Stomach (tissue), 8 donors: ENCODE measurements at regions not wholly inside any gene's neighbourhood (a gene's known extent, or its start where the extent isn't known, plus 50 kb on each side); places are given as distances from the start of the nearest gene placed in this dataset.

Source experiments
- DNase-seq, 2 donors: peaks; one replicate each; pipeline versions ENCODE4 v3.0.0 to v3.0.0-alpha.2; 2013 to 2019
- H3K27ac ChIP-seq, 5 donors: fragments of 200-600 bp in 4 of 5; sonication (generic) in 4 of 5; one replicate each; pipeline ENCODE4 v1.5.1; 2013 to 2019; ENCODE audit warnings: mild to moderate bottlenecking in 1 of 5, moderate library complexity in 1 of 5
- H3K27me3 ChIP-seq, 3 donors: fragments of 200-600 bp; sonication (generic); one replicate each; pipeline ENCODE4 v1.5.1; 2017 to 2019; ENCODE audit warnings: mixed run types in 1 of 3
- H3K36me3 ChIP-seq, 4 donors: fragments of 200-600 bp; sonication (generic); 1 replicate in 3 of 4; 2 replicates in 1 of 4; pipeline ENCODE4 v1.5.1; 2016 to 2019
- H3K4me1 ChIP-seq, 4 donors: fragments of 200-600 bp; sonication (generic); one replicate each; pipeline ENCODE4 v1.5.1; 2016 to 2019
- H3K4me3 ChIP-seq, 4 donors: fragments of 200-600 bp; sonication (generic) in 3 of 4; one replicate each; pipeline ENCODE4 v1.5.1; 2016 to 2019; ENCODE audit warnings: mild to moderate bottlenecking in 1 of 4
- H3K9me3 ChIP-seq, 4 donors: fragments of 200-600 bp; sonication (generic); one replicate each; pipeline ENCODE4 v1.5.1; 2016 to 2019
- EP300 ChIP-seq: sonication (generic); formaldehyde crosslinking; IDR thresholded peaks from one replicate; pipeline ENCODE4 v1.6.1; 2017; ENCODE audit warnings: antibody characterized with exemption
- POLR2A ChIP-seq, 4 donors: fragments of 450-650 bp; IDR thresholded peaks; one replicate each; pipeline ENCODE4 v1.6.1; 2016; ENCODE audit warnings: antibody characterized with exemption in 4 of 4, control low read depth in 2 of 4, mild to moderate bottlenecking in 1 of 4, moderate library complexity in 1 of 4
- POLR2AphosphoS5 ChIP-seq, 3 donors: sonication (generic); formaldehyde crosslinking; IDR thresholded peaks; one replicate each; pipeline ENCODE4 v1.6.1; 2016; ENCODE audit warnings: antibody characterized with exemption in 3 of 3
- WGBS, 5 donors: extraction: QIAGEN DNeasy Blood & Tissue Kit in 3 of 5; methylation state at CpG; one replicate each; pipeline versions ENCODE4 v1.1.5 to v1.1.7; 2013 to 2018; 5-methylcytosine and 5-hydroxymethylcytosine counted together
- intact Hi-C: fragments of 100-400 bp; cut with DNase I; formaldehyde crosslinking; loops from one replicate; pipeline ENCODE4 v1.15.1; 2023; ENCODE audit warnings: low total_unique reads
- TF ChIP-seq, protein P1 (sequence below), 7 experiments: fragments of 450-650 bp in 4 of 7; fragments of 200-600 bp in 3 of 7; sonication (generic) in 3 of 7; IDR thresholded peaks; one replicate each; pipeline ENCODE4 v1.5.1; 2016 to 2019; ENCODE audit warnings: antibody characterized with exemption in 7 of 7, control low read depth in 2 of 7, mild to moderate bottlenecking in 1 of 7
- donor health status: healthy with polysubstance abuse.
- donor health status: Bipolar disorder and iron deficiency.
- donor health status: healthy.

DNA sequence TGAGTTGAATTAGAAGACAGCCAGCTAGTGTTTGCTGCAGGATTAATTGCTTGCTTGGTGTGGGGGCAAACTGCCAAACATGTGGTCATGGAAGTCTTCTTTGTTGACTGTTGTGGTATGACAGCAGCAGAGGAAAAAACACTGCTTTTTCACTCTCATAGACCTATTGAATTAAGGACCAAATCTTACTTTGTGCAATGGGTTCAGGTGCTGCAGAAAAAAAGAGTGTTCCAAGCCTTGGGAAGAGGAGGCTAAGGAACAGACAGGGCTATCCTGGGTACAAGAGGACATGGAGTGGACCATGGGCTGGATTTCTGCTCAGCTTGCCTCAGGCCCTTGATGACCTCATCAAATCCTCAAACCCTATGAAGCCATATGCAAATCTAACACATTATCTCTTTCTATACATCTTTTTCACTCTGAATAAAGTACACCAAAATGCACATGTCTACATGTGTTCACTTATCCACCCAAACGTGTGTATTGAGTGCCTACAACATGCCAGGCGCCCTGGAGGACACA, 61.5 kb downstream of the SIPA1L2 start:
- no peak overlapping the region for H3K4me3 ChIP-seq
- no peak for TF ChIP-seq EP300
- TF ChIP-seq POLR2A (IDR thresholded peaks at IDR 0.05), result no peak
- TF ChIP-seq POLR2AphosphoS5 (IDR thresholded peaks at IDR 0.05), result no peak
- TF ChIP-seq, protein P1, sequence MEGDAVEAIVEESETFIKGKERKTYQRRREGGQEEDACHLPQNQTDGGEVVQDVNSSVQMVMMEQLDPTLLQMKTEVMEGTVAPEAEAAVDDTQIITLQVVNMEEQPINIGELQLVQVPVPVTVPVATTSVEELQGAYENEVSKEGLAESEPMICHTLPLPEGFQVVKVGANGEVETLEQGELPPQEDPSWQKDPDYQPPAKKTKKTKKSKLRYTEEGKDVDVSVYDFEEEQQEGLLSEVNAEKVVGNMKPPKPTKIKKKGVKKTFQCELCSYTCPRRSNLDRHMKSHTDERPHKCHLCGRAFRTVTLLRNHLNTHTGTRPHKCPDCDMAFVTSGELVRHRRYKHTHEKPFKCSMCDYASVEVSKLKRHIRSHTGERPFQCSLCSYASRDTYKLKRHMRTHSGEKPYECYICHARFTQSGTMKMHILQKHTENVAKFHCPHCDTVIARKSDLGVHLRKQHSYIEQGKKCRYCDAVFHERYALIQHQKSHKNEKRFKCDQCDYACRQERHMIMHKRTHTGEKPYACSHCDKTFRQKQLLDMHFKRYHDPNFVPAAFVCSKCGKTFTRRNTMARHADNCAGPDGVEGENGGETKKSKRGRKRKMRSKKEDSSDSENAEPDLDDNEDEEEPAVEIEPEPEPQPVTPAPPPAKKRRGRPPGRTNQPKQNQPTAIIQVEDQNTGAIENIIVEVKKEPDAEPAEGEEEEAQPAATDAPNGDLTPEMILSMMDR (IDR thresholded peaks at IDR 0.05), result no peak
- intact Hi-C loops, result no loop called here
- peaks cover 8 to 32% (median 18%) of the 10 kb centered on the region in 4 donors for H3K4me1 ChIP-seq
- no peak for DNase-seq
- 36 to 58% (median 52%) methylated on average over 2 of the region's 2 CpGs for WGBS, 5 donors
- no peaks in the 10 kb centered on the region for H3K9me3 ChIP-seq
- no peaks in the 10 kb centered on the region for H3K36me3 ChIP-seq
- no peak overlapping the region for H3K27ac ChIP-seq
- no peaks in the 10 kb centered on the region for H3K27me3 ChIP-seq

- DNase-seq, result no peak
- intact Hi-C loops, result no loop called here
- Histone ChIP-seq H3K27me3 (no peaks in the 10 kb centered on the region), H3K36me3 (no peaks in the 10 kb centered on the region), H3K27ac (no peak overlapping the region), H3K4me3 (no peak overlapping the region), H3K9me3 (no peaks in the 10 kb centered on the region), H3K4me1 (peaks cover 8 to 29% (median 18%) of the 10 kb centered on the region in 4 donors)
- WGBS, 5 donors, result 35 to 84% (median 71%) methylated on average over 1 of the region's 1 CpG
- TF ChIP-seq POLR2A (IDR thresholded peaks at IDR 0.05) (no peak), POLR2AphosphoS5 (IDR thresholded peaks at IDR 0.05) (no peak), EP300 (no peak)
- TF ChIP-seq, protein P1 (IDR thresholded peaks at IDR 0.05), result no peak
These were observed 63.8 kb downstream of the SIPA1L2 start for GRCh38 chr1:232566093-232566492.

DNA sequence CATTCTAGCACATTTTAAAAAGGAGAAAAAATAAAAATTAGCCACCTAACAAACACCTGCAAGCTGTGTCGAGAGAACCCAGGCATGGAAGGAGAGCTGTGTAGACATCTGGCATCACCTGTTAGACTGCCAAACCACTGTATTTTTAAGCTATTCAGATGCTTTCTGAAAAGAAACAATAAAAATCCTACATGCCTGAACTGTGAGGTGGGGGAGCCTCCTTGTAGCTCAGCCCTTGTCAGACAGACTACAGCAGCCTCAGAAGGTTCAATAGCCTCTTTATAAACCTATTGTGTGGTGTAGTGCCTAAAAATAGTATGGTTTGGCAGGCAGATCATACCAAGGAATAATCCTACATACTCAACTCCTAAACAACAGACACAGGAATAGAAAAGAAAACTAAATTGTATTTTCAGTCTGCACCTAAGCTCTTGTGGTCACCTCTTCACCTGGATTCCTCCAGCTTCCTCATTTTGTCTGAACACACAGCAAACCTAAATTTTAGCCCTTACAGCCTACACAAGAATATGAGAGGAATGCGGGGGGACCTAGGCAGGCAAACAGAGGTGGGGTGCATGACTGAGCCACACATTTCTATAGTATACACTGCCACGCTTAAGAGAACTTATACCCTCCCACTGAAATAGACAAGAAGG, 67.0 kb downstream of the SIPA1L2 start:
- intact Hi-C loops, result no loop called here
- Histone ChIP-seq H3K9me3 (no peaks in the 10 kb centered on the region), H3K4me3 (no peak overlapping the region), H3K36me3 (no peaks in the 10 kb centered on the region), H3K27me3 (no peaks in the 10 kb centered on the region), H3K27ac (no peak overlapping the region), H3K4me1 (peaks cover 0 to 10% (median 4%) of the 10 kb centered on the region in 4 donors)
- DNase-seq, result no peak
- 73 to 97% (median 86%) methylated on average over 3 of the region's 3 CpGs for WGBS, 5 donors
- TF ChIP-seq POLR2A (IDR thresholded peaks at IDR 0.05) (no peak), EP300 (no peak), POLR2AphosphoS5 (IDR thresholded peaks at IDR 0.05) (no peak)
- TF ChIP-seq, protein P1 (IDR thresholded peaks at IDR 0.05), result no peak

DNA sequence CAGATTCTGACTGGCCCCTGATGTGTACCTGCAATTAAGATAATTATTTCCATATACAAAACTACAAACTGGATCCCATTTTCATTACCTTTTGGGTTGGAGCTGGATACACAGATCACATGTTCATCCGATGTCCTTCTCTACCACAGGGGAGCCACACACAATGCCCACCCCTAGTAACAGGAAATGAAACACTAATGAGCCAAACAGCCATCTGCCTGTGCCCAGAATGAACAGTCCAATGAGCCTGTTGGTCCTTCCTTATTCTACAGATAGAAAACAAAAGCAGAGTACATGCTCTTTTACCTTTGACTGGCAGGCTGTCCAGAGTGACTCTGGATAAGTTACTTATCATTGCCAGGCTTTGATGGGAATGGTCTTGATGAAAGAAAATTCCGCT, 68.6 kb downstream of the SIPA1L2 start:
- Histone ChIP-seq H3K27ac (no peak overlapping the region), H3K36me3 (no peaks in the 10 kb centered on the region), H3K4me3 (no peak overlapping the region), H3K4me1 (peaks cover 0 to 18% (median 10%) of the 10 kb centered on the region in 4 donors), H3K9me3 (no peaks in the 10 kb centered on the region), H3K27me3 (no peaks in the 10 kb centered on the region)
- WGBS, 5 donors, result 72 to 97% (median 92%) methylated on average over 2 of the region's 2 CpGs
- no peak for DNase-seq
- intact Hi-C loops, result no loop called here
- TF ChIP-seq, protein P1 (IDR thresholded peaks at IDR 0.05), result no peak
- TF ChIP-seq POLR2AphosphoS5 (IDR thresholded peaks at IDR 0.05), result no peak
- no peak for TF ChIP-seq EP300
- no peak for TF ChIP-seq POLR2A (IDR thresholded peaks at IDR 0.05)
